ENCODE measurements at regions not wholly inside any gene's neighbourhood (a gene's known extent, or its start where the extent isn't known, plus 50 kb on each side); places are given as distances from the start of the nearest gene placed in this dataset.
"Not testable (repeated sequence)": the region's sequence is repeated elsewhere in the genome, so short reads cannot be mapped to it uniquely, and the experiment has no call there.

DNA sequence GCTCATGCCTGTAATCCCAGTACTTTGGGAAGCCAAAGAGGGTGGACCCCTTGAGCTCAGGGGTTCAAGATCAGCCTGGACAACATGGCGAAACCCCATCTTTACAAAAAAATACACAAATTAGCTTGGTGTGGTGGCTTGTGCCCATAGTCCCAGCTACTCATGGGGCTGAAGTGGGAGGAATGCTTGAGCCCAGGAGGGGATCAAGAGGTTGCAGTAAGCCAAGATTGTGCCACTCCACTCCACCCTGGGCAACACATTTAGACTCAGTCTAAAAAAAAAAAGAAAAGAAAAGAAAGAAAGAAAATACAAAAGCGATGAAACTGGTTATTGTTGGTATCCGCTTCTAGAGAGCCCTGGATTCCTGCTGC lies 597.4 kb downstream of the UQCRFS1 start:
- no peak overlapping the region for H3K4me3 ChIP-seq (ENCODE audit: low read length)
- no peaks in the 10 kb centered on the region for H3K27me3 ChIP-seq (ENCODE audit: insufficient read depth, low read length)
- no peak overlapping the region for H2AFZ ChIP-seq (ENCODE audit: low read depth, low read length)
- H3K36me3 ChIP-seq (ENCODE audit: insufficient read depth, low read length) = no peaks in the 10 kb centered on the region
- no peaks in the 10 kb centered on the region for H3K4me1 ChIP-seq (ENCODE audit: insufficient read depth, low read length)
- no peaks in the 10 kb centered on the region for H3K9me3 ChIP-seq (ENCODE audit: low read length)

DNA sequence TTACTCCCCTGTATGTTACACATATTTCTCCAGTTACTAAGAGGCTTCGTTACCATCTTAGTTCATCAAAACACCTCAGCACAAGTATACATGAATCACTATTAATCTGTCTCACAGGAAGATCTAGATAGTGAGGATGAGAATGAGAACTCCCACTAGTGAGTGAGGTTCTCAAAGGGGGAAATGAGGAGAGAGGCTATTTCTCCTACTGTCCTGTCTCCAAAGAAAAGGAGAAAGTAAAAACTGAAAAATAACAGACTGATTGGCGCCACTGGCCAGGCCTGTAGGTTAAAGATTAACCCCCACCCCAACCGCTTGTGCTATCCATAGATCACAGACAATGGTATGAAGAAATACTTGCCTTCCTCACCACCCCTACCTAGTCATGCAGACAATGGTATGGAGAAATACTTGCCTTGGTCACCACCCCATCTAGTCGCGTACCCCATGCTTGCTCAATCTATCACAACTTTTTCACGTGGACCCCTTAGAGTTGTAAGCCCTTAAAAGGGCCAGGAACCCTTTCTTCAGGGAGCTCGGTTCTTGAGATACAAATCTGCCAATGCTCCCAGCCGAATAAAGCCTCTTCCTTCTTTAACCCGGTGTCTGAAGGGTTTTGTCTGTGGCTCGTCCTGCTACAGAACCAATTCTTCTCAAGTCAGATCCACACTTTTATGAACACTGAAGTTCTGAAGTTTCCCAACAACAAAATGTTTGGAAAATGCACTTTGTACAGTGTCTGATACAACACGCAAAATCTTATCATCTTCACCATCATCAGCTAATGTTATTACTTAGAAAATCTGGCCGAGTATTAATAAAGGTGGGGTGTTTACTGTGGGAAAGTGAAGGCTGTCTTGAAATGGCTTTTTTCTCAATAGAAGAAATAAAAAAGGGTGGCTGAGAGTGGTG lies 598.1 kb downstream of the UQCRFS1 start:
- Histone ChIP-seq H3K27me3 (ENCODE audit: insufficient read depth, low read length) (no peaks in the 10 kb centered on the region), H3K36me3 (ENCODE audit: insufficient read depth, low read length) (no peaks in the 10 kb centered on the region), H2AFZ (ENCODE audit: low read depth, low read length) (no peak overlapping the region), H3K9me3 (ENCODE audit: low read length) (no peaks in the 10 kb centered on the region), H3K4me3 (ENCODE audit: low read length) (no peak overlapping the region), H3K4me1 (ENCODE audit: insufficient read depth, low read length) (no peaks in the 10 kb centered on the region)

DNA sequence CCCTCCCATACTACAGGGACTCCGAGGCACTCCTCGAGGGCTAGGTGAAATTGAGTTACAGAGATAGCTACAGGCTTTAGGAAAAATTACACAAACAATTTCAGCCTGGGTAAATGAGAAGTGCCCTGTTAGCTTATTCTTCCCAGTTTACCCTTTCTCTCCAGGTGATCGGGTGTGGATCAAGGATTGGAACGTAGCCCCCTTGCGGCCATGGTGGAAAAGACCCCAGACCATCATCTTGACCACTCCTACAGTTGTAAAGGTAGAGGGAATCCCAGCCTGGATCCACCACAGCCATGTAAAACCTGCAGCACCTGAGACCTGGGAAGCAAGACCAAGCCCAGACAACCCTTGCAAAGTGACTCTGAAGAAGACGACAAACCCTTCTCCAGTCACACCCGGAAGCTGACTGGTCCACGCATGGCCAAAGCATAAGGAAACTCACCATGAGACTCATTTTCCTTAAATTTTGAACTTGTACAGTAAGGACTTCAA lies 600.6 kb downstream of the UQCRFS1 start:
- Histone ChIP-seq H3K4me3 (ENCODE audit: low read length) (no peak overlapping the region), H3K36me3 (ENCODE audit: insufficient read depth, low read length) (no peaks in the 10 kb centered on the region), H3K27me3 (ENCODE audit: insufficient read depth, low read length) (no peaks in the 10 kb centered on the region), H3K4me1 (ENCODE audit: insufficient read depth, low read length) (no peaks in the 10 kb centered on the region), H2AFZ (ENCODE audit: low read depth, low read length) (no peak overlapping the region), H3K9me3 (ENCODE audit: low read length) (no peaks in the 10 kb centered on the region)

DNA sequence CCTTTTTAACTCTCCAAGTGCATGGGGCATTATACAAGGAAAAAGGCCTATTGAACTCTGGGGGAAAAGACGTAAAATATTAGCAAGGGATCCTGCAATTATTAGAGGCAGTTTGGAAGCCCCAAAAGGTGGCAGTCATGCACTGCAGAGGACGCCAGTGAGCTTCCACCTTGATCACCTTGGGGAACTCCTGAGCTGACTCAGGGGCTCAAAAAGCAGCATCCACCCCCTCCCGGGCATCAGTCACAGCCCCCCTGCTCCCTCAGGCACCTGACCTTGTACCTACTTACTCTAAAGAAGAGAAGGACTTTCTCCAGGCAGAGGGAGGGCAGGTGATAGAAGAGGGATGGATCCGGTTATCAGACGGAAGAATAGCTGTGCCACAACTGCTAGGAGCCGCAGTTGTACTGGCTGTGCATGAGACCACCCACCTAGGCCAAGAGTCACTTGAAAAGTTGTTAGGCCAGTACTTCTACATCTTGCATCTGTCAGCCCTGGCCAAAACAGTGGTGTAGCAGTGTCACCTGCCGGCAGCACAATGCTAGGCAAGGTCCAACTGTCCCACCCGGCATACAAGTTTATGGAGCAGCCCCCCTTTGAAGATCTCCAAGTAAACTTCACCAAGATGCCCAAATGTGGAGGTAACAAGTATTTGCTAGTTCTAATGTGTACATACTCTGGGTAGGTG lies 601.6 kb downstream of the UQCRFS1 start:
- not testable (repeated sequence) for H2AFZ ChIP-seq (ENCODE audit: low read depth, low read length); H3K4me3 ChIP-seq (ENCODE audit: low read length); H3K4me1 ChIP-seq (ENCODE audit: insufficient read depth, low read length); H3K27me3 ChIP-seq (ENCODE audit: insufficient read depth, low read length); H3K9me3 ChIP-seq (ENCODE audit: low read length); H3K36me3 ChIP-seq (ENCODE audit: insufficient read depth, low read length)

DNA sequence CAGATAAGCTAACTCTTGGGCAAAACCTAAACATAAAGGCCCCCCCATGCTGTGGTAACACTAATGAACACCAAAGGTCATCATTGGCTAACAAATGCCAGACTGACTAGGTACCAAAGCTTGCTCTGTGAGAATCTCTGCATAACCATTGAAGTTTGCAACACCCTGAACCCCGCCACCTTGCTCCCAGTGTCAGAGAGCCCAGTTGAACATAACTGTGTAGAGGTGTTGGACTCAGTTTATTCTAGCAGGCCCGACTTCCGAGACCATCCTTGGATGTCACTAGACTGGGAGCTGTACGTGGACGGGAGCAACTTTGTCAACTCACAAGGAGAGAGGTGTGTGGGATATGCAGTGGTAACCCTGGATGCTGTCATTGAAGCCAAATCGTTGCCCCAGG lies 602.2 kb downstream of the UQCRFS1 start:
- H3K9me3 ChIP-seq (ENCODE audit: low read length) = no peaks in the 10 kb centered on the region
- no peaks in the 10 kb centered on the region for H3K36me3 ChIP-seq (ENCODE audit: insufficient read depth, low read length)
- no peaks in the 10 kb centered on the region for H3K27me3 ChIP-seq (ENCODE audit: insufficient read depth, low read length)
- H3K4me1 ChIP-seq (ENCODE audit: insufficient read depth, low read length) = no peaks in the 10 kb centered on the region
- no peak overlapping the region for H2AFZ ChIP-seq (ENCODE audit: low read depth, low read length)
- H3K4me3 ChIP-seq (ENCODE audit: low read length) = no peak overlapping the region

DNA sequence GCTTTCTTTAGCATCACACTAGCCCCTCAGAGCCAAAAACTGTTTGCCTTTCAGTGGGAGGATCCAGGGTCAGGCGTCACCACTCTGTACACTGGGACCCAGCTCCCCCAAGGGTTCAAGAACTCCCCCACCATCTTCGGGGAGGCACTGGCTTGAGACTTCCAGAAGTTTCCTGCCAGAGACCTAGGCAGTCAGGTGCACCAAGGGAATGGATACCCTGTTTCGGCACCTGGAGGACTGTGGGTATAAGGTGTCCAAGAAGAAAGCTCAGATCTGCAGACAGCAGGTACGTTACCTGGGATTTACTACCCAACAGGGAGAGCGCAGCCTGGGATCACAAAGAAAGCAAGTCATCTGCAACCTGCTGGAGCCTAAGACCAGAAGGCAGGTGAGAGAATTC lies 603.0 kb downstream of the UQCRFS1 start:
- no peaks in the 10 kb centered on the region for H3K9me3 ChIP-seq (ENCODE audit: low read length)
- no peak overlapping the region for H3K4me3 ChIP-seq (ENCODE audit: low read length)
- H3K27me3 ChIP-seq (ENCODE audit: insufficient read depth, low read length) = no peaks in the 10 kb centered on the region
- no peaks in the 10 kb centered on the region for H3K36me3 ChIP-seq (ENCODE audit: insufficient read depth, low read length)
- no peak overlapping the region for H2AFZ ChIP-seq (ENCODE audit: low read depth, low read length)
- no peaks in the 10 kb centered on the region for H3K4me1 ChIP-seq (ENCODE audit: insufficient read depth, low read length)

DNA sequence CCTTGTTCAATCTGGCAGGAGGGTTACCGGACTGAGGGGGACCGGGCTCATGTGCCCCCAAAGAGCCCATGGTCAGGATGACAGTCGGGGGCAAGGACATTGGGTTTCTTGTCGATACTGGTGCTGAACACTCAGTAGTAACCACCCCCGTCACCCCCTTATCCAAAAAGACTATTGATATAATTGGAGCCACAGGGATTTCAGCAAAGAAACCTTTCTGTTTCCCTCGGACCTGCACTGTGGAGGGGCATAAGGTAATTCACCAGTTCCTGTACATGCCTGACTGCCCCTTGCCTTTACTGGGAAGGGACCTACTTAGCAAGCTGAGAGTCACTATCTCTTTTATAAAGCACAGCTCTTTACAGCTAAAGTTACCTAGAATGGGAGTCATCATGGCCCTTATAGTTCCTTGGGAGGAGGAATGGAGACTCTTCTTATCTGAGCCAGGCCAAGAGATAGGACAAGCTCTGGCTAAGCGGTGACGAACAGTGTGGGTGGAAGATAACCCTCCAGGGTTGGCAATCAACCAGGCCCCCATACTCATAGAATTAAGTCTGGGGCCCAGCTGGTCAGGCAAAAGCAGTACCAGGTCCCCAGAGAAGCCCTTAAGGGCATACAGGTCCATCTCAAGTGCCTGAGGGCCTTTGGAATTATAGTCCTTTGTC lies 603.7 kb downstream of the UQCRFS1 start:
- no peak overlapping the region for H2AFZ ChIP-seq (ENCODE audit: low read depth, low read length)
- no peaks in the 10 kb centered on the region for H3K9me3 ChIP-seq (ENCODE audit: low read length)
- H3K4me3 ChIP-seq (ENCODE audit: low read length) = no peak overlapping the region
- H3K27me3 ChIP-seq (ENCODE audit: insufficient read depth, low read length) = no peaks in the 10 kb centered on the region
- H3K36me3 ChIP-seq (ENCODE audit: insufficient read depth, low read length) = no peaks in the 10 kb centered on the region
- no peaks in the 10 kb centered on the region for H3K4me1 ChIP-seq (ENCODE audit: insufficient read depth, low read length)

DNA sequence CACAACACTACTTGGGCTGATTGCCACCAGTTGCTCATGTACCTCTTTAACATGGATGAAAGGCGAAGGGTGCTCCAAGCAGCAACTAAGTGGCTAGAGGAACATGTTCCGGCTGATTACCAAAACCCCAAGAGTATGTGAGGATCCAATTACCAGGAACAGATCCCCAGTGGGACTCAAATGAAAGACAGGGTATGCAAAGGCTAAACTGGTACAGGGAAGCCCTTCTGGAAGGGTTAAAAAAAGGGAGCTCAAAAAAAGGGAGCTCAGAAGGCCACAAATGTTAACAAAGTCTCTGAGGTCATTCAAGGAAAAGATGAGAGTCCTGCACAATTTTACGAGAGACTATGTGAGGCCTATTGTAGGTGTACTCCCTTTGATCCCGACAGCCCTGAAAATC lies 604.7 kb downstream of the UQCRFS1 start:
- Histone ChIP-seq H3K4me1 (ENCODE audit: insufficient read depth, low read length) (no peaks in the 10 kb centered on the region), H3K9me3 (ENCODE audit: low read length) (no peaks in the 10 kb centered on the region), H3K27me3 (ENCODE audit: insufficient read depth, low read length) (no peaks in the 10 kb centered on the region), H3K4me3 (ENCODE audit: low read length) (no peak overlapping the region), H3K36me3 (ENCODE audit: insufficient read depth, low read length) (no peaks in the 10 kb centered on the region), H2AFZ (ENCODE audit: low read depth, low read length) (no peak overlapping the region)

DNA sequence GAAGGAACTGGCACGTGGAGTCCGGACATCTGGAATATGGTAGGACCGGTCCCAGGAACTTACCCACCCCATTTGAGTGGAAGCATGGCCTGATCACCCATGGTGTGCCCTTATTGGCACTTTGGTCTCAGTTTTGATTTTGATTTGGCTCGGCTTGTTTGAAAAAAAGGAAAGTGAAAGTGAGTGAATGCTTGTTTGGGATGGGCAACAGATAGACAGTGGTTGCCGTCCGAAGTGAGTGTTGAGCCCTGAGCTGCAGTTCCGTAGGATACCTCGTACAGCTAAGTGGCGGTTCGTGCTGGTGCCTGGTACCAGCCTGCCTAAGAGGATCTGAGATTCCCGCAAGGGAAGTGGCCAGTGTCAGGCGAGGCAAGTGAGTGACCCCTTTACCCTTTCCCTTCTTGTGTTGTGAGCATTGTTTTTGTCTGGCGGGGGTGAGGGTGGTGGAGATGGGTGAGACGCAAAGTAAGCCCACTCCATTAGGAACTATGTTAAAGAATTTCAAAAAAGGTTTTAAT lies 605.8 kb downstream of the UQCRFS1 start:
- no peaks in the 10 kb centered on the region for H3K36me3 ChIP-seq (ENCODE audit: insufficient read depth, low read length)
- H2AFZ ChIP-seq (ENCODE audit: low read depth, low read length) = no peak overlapping the region
- H3K9me3 ChIP-seq (ENCODE audit: low read length) = no peaks in the 10 kb centered on the region
- H3K27me3 ChIP-seq (ENCODE audit: insufficient read depth, low read length) = no peaks in the 10 kb centered on the region
- no peak overlapping the region for H3K4me3 ChIP-seq (ENCODE audit: low read length)
- no peaks in the 10 kb centered on the region for H3K4me1 ChIP-seq (ENCODE audit: insufficient read depth, low read length)

DNA sequence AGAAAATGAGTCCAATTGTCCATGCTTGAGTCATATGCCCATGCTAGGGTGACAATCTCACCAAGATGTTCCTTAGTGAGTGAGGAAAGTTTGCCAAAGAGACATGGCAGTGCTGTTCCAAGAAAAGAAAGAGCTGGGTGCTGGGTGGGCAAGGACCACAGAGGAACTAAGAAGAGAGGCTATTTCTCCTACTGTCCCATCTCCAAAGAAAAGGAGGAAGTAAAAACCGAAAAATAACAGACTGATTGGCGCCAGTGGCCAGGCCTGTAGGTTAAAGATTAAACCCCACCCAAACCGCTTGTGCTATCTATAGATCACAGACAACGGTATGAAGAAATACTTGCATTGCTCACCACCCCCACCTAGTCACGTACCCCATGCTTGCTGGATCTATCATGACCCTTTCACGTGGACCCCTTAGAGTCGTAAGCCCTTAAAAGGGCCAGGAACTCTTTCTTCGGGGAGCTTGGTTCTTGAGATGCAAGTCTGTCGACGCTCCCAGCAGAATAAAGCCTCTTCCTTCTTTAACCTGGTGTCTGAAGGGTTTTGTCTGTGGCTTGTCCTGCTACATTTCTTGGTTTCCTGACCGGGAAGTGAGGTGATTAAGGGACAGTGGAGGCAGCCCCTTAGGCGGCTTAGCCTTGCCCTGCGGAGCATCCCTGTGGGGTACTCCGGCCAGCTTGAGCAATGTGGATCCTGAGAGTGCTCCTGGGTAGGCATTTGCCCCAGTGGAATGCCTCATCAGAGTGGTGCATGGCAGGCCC lies 606.5 kb downstream of the UQCRFS1 start:
- Histone ChIP-seq H3K9me3 (ENCODE audit: low read length) (no peaks in the 10 kb centered on the region), H2AFZ (ENCODE audit: low read depth, low read length) (no peak overlapping the region), H3K36me3 (ENCODE audit: insufficient read depth, low read length) (no peaks in the 10 kb centered on the region), H3K27me3 (ENCODE audit: insufficient read depth, low read length) (no peaks in the 10 kb centered on the region), H3K4me3 (ENCODE audit: low read length) (no peak overlapping the region), H3K4me1 (ENCODE audit: insufficient read depth, low read length) (no peaks in the 10 kb centered on the region)

DNA sequence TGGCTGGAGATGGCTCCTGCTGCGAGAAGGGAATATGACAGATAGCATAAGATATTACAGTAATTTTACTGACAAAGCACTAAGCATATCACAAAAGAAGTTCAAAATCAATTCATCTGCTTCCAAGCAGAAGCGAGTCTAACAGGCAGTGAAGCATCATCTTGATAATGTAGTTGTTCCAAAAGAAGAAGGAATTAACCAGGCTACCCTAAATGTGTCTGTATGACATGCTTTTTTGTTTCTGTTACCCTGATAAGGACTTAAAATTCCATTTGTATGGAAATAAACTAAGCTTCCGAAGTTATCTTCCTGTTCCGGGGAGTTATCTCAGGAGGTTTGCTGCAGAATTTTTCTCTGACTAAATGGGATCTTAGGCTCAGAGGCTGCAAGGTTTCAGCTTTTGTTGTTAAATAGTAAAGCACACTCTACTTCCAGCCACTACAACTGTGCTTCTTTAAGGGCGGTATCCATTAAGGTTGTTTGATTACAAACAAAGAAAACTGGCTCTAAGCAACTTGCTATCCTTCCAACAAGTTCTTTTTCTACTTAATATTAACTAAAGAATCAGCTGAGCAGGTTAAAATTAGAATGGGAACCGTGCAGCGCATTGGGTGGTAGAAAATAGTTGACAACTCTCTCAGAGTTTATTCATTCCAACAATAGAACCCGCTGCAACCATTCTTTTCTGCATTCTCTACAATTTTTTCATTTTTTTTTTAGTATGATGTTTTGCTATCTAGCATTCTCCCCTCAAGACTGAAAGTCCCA lies 607.3 kb downstream of the UQCRFS1 start:
- Histone ChIP-seq H3K4me3 (ENCODE audit: low read length) (no peak overlapping the region), H3K9me3 (ENCODE audit: low read length) (no peaks in the 10 kb centered on the region), H2AFZ (ENCODE audit: low read depth, low read length) (no peak overlapping the region), H3K36me3 (ENCODE audit: insufficient read depth, low read length) (no peaks in the 10 kb centered on the region), H3K27me3 (ENCODE audit: insufficient read depth, low read length) (no peaks in the 10 kb centered on the region), H3K4me1 (ENCODE audit: insufficient read depth, low read length) (no peaks in the 10 kb centered on the region)

DNA sequence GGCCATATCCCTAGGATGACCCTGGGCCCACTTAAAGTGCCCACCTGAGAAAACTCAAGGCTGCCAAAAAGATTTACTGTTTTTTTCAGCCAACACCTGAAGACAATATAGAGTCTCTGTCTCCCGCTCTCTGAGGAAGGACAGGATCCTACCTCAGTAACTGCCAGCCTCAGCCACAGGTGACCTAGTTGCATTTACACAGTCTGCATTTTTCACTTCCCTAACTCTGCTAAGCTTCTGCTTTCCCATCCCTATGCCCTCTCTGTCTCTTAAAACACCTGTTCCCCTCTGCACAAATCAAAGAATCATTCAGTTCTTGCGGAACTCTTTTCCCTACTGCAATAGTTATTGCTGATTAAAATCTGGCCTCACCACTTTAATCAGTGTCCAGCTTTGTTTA lies 609.5 kb downstream of the UQCRFS1 start:
- no peaks in the 10 kb centered on the region for H3K9me3 ChIP-seq (ENCODE audit: low read length)
- no peaks in the 10 kb centered on the region for H3K36me3 ChIP-seq (ENCODE audit: insufficient read depth, low read length)
- H2AFZ ChIP-seq (ENCODE audit: low read depth, low read length) = no peak overlapping the region
- no peak overlapping the region for H3K4me3 ChIP-seq (ENCODE audit: low read length)
- no peaks in the 10 kb centered on the region for H3K4me1 ChIP-seq (ENCODE audit: insufficient read depth, low read length)
- H3K27me3 ChIP-seq (ENCODE audit: insufficient read depth, low read length) = no peaks in the 10 kb centered on the region

Measured in neuron (in vitro differentiated cells).